ENCODE measurements at regions not wholly inside any gene's neighbourhood (a gene's known extent, or its start where the extent isn't known, plus 50 kb on each side); places are given as distances from the start of the nearest gene placed in this dataset.
A peak's percentile ranks its signal among the peaks of the same experiment; 100 is the strongest.

- H3K4me3 ChIP-seq (ENCODE audit: low read length): no peak overlapping the region
- DNase-seq (ENCODE audit: low read depth): no peak
- no peak for TF ChIP-seq CTCF (conservative IDR thresholded peaks at IDR 0.05; ENCODE audit: low read length)
Observed at GRCh38 chr1:70688580-70688979, 277.5 kb downstream of the CTH start.

DNA sequence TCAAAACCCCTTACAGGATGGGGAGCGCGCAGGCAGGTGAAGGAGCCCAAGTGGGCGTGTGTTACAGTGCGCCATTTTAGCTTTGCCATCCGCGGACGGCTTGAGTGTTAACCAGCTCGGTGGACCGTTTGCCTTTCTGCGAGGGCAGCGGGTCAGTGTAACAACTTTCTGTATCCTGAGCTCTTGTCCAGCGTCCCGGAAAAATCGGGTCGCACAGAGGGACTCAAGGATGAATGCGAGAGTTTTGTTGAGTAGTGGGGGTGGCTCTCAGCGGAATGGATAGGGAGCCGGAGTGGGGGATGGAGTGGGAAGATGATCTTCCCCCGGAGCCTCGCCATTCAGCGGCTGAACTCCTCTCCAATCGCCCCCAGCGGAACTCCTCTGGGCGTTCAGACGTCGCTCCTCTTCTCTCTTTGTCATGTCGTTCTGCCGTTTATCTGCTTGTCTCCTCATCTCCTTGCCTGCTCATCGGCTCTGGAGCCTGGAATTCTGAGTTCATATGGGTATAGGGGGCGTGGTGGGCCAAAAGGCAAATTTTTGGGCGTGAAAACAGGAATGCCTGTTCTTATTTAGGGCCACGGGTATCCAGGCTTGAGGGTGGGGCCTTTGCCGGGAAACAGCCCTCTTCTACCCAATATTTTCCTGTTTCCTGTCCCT lies 295.4 kb downstream of the CTH start:
- H3K4me3 ChIP-seq (ENCODE audit: low read length): peak overlapping the region; percentile 58
- TF ChIP-seq CTCF (conservative IDR thresholded peaks at IDR 0.05; ENCODE audit: low read length): no peak
- DNase-seq (ENCODE audit: low read depth): no peak

DNA sequence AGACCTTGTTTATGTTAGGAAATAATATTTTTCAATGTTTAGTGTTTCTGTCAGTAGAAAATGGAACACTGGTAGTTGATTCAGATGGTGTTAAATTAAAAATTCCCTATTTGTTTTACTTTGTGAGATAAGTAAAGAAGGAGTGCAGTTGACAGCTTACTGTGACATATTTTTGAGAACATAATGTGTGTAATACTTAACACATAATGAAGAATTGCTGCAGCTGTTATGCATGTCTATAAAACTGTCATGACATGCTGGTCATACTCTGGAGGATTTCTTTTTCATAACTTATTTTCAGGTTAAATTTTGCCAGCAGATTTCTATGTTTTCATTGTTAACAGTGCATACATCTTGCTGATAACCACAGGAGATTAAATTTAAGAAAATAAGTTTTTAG lies 296.1 kb downstream of the CTH start:
- no peak for TF ChIP-seq CTCF (conservative IDR thresholded peaks at IDR 0.05; ENCODE audit: low read length)
- DNase-seq (ENCODE audit: low read depth): no peak
- H3K4me3 ChIP-seq (ENCODE audit: low read length): no peak overlapping the region

DNA sequence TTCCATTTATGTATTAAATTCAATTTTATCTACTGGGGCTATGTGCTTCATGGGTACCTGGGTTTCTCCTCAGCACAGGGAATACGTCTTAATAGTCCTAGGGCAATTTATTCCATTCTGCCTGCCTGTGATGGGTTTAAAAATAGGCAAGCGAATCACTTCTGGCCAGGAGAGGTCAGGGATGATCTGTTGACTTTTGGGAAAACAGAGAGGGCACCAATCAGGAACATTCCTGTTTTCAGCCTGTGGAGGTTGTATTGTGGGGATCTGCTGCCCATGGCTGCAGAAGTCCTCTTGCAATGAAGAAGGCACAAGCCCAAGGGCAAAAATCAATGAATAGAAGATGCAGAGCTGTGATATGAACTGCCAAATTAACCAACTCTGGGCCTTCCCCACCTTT lies 303.1 kb downstream of the CTH start:
- no peak for DNase-seq (ENCODE audit: low read depth)
- H3K4me3 ChIP-seq (ENCODE audit: low read length): no peak overlapping the region
- TF ChIP-seq CTCF (conservative IDR thresholded peaks at IDR 0.05; ENCODE audit: low read length): 0 out of 2 replicates have a peak, but pooled peaks have one; percentile 15

DNA sequence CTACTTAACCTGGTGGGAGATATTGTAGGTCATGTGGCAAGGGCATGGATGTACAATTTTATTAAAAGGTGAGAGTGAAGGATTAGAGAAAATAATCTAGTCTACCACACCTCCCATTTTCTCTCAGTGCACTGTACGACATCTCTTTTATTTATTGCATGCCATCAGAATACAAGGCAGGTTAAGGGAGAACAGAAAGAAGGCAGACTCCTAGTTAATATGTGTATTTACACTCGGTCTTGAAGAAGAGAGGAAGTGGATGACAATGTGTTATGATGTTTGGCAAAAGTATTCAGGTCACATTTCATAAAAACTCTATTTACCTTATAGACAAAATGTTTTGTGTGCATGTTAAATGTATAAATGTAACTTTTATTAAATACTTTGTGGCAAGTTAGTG lies 306.1 kb downstream of the CTH start:
- no peak for DNase-seq (ENCODE audit: low read depth)
- TF ChIP-seq CTCF (conservative IDR thresholded peaks at IDR 0.05; ENCODE audit: low read length): no peak
- H3K4me3 ChIP-seq (ENCODE audit: low read length): no peak overlapping the region

DNA sequence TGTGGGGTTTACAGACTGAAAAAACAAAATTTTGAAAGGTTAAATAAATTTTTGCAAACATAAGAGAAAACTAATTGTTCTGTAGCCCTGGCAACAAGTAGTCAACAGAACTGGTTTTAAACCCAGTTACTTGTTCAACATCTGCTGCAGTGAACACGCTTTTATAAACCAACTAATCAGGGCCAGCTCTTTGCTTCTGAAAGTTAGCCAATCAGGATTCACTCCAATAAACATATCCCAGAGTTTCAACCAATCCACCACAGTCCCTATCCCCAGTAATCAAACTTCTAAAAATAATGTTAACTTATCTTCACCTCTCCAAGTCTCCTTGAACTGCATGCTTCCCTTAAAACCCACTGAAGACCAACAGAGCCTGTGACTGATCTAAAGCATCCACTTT lies 306.6 kb downstream of the CTH start:
- TF ChIP-seq CTCF (conservative IDR thresholded peaks at IDR 0.05; ENCODE audit: low read length): no peak
- H3K4me3 ChIP-seq (ENCODE audit: low read length): no peak overlapping the region
- no peak for DNase-seq (ENCODE audit: low read depth)

- no peak for TF ChIP-seq CTCF (conservative IDR thresholded peaks at IDR 0.05; ENCODE audit: low read length)
- no peak overlapping the region for H3K4me3 ChIP-seq (ENCODE audit: low read length)
- peak; percentile 61 for DNase-seq (ENCODE audit: low read depth)
Observed at GRCh38 chr1:70718086-70718630, 307.1 kb downstream of the CTH start.

All from AG10803 (cell line).